SK-N-SH (cell line): ENCODE measurements at regions not wholly inside any gene's neighbourhood (a gene's known extent, or its start where the extent isn't known, plus 50 kb on each side); places are given as distances from the start of the nearest gene placed in this dataset.

Source experiments
- CTCF ChIA-PET: fragments of 300-600, 350-600 bp; formaldehyde crosslinking; extraction: SDS; loops from one replicate; lab custom pipeline; 2021; lab: Yijun Ruan, JAX
- POLR2A ChIA-PET: fragments of 350-600 bp; sonication (Branson Sonifier 250); formaldehyde crosslinking; extraction: SDS; loops from one replicate; lab custom pipeline; 2020; ENCODE audit warnings: antibody characterized with exemption, inconsistent platforms; lab: Yijun Ruan, JAX
- DNase-seq: peaks from one replicate; pipeline ENCODE4 v3.0.0; 2012
- H2AFZ ChIP-seq: fragments of 200-600 bp; sonication (generic); 2 replicates; pipeline ENCODE4 v1.8.1; 2016; ENCODE audit warnings: antibody characterized with exemption, mild to moderate bottlenecking, low read depth
- H3F3A ChIP-seq: fragments of 200-600 bp; sonication (generic); replicated peaks from 2 replicates; pipeline ENCODE3; 2016; ENCODE audit warnings: antibody characterized with exemption, mild to moderate bottlenecking; ENCODE audit not compliant: insufficient read depth
- H3K27ac ChIP-seq, 2 experiments: fragments of 200-500 bp in 1 of 2; fragments of 200-600 bp in 1 of 2; sonication (Bioruptor generic) in 1 of 2; sonication (generic), shearing (Covaris generic) in 1 of 2; 2 replicates each; pipeline versions ENCODE4 v1.5.1 to v1.6.1; 2014 to 2016; ENCODE audit warnings: low read depth in 2 of 2, inconsistent platforms in 1 of 2, low read length in 1 of 2, mild to moderate bottlenecking in 1 of 2, mixed read lengths in 1 of 2
- H3K27me3 ChIP-seq: fragments of 200-600 bp; sonication (generic), shearing (Covaris generic); 2 replicates; pipeline ENCODE4 v1.6.1; 2016; ENCODE audit warnings: mixed run types; ENCODE audit not compliant: insufficient read depth
- H3K36me3 ChIP-seq, 2 experiments: fragments of 200-500 bp in 1 of 2; fragments of 200-600 bp in 1 of 2; sonication (Bioruptor generic) in 1 of 2; sonication (generic) in 1 of 2; replicated peaks in 1 of 2; 2 replicates each; pipeline versions ENCODE3 to v1.5.1; 2014 to 2016; ENCODE audit warnings: low read length in 1 of 2, mild to moderate bottlenecking in 1 of 2; ENCODE audit not compliant: insufficient read depth in 2 of 2, control insufficient read depth in 1 of 2
- H3K4me1 ChIP-seq, 2 experiments: fragments of 200-500 bp in 1 of 2; fragments of 200-600 bp in 1 of 2; sonication (Bioruptor generic) in 1 of 2; sonication (generic), shearing (Covaris generic) in 1 of 2; 2 replicates each; pipeline versions ENCODE4 v1.5.1 to v1.6.1; 2014 to 2016; ENCODE audit warnings: low read depth in 1 of 2, low read length in 1 of 2, mixed run types in 1 of 2; ENCODE audit not compliant: insufficient read depth in 2 of 2, control insufficient read depth in 1 of 2
- H3K4me2 ChIP-seq: fragments of 200-600 bp; sonication (generic), shearing (Covaris generic); 2 replicates; pipeline ENCODE4 v1.6.1; 2017; ENCODE audit warnings: mixed run types
- H3K4me3 ChIP-seq, 2 experiments: fragments of 200-500 bp in 1 of 2; fragments of 200-600 bp in 1 of 2; sonication (Bioruptor generic) in 1 of 2; sonication (generic), shearing (Covaris generic) in 1 of 2; 2 replicates each; pipeline versions ENCODE4 v1.5.1 to v1.8.1; 2014 to 2016; ENCODE audit warnings: low read depth in 2 of 2, inconsistent platforms in 1 of 2, low read length in 1 of 2, mild to moderate bottlenecking in 1 of 2, mixed read lengths in 1 of 2, moderate library complexity in 1 of 2
- H3K79me2 ChIP-seq: fragments of 200-600 bp; sonication (generic); 2 replicates; pipeline ENCODE4 v1.8.1; 2017; ENCODE audit warnings: mild to moderate bottlenecking; ENCODE audit not compliant: insufficient read depth
- H3K9ac ChIP-seq: fragments of 200-600 bp; sonication (generic); 2 replicates; pipeline ENCODE4 v1.6.1; 2017; ENCODE audit warnings: mixed run types
- H3K9me2 ChIP-seq: fragments of 200-600 bp; sonication (generic); 2 replicates; pipeline ENCODE4 v1.6.1; 2017; ENCODE audit warnings: mixed run types
- H3K9me3 ChIP-seq: fragments of 200-600 bp; sonication (generic); 2 replicates; pipeline ENCODE4 v1.6.1; 2017; ENCODE audit warnings: mixed run types, mild to moderate bottlenecking, moderate library complexity
- H4K20me1 ChIP-seq: fragments of 200-600 bp; sonication (generic); 2 replicates; pipeline ENCODE4 v1.6.1; 2017; ENCODE audit warnings: mild to moderate bottlenecking, mixed run types; ENCODE audit not compliant: insufficient read depth
- CHD2 ChIP-seq: fragments of 150-350 bp; IDR thresholded peaks from 2 replicates; pipeline ENCODE4 v1.6.1; 2018; ENCODE audit warnings: low read length; ENCODE audit not compliant: partially characterized antibody
- FOSL2 ChIP-seq: IDR thresholded peaks from 2 replicates; pipeline ENCODE4 v1.4.0; 2012; ENCODE audit warnings: low read depth, mild to moderate bottlenecking, moderate library complexity, borderline replicate concordance
- FOXJ3 ChIP-seq: sonication (generic); formaldehyde crosslinking; IDR thresholded peaks from 2 replicates; pipeline ENCODE4 v1.5.1; 2020; ENCODE audit warnings: mild to moderate bottlenecking, missing genetic modification reagents
- GATA2 ChIP-seq: sonication (generic); formaldehyde crosslinking; IDR thresholded peaks from 2 replicates; pipeline ENCODE4 v1.5.0; 2020; ENCODE audit warnings: mild to moderate bottlenecking, missing genetic modification reagents
- JUND ChIP-seq: IDR thresholded peaks from 2 replicates; pipeline ENCODE4 v1.4.0; 2012
- MEF2A ChIP-seq: IDR thresholded peaks from 2 replicates; pipeline ENCODE4 v1.4.0; 2012; ENCODE audit warnings: low read depth, borderline replicate concordance
- MXI1 ChIP-seq: IDR thresholded peaks from 2 replicates; pipeline ENCODE4 v1.6.1; 2012; ENCODE audit warnings: mild to moderate bottlenecking, low read depth, low read length, improper control_type of control experiment
- NFIC ChIP-seq: IDR thresholded peaks from 2 replicates; pipeline ENCODE4 v1.4.0; 2012; ENCODE audit warnings: borderline replicate concordance
- RAD21 ChIP-seq: IDR thresholded peaks from 2 replicates; pipeline ENCODE4 v1.6.1; 2012; ENCODE audit warnings: mild to moderate bottlenecking, low read length
- TCF12 ChIP-seq: IDR thresholded peaks from 2 replicates; pipeline ENCODE4 v1.4.0; 2012
- TEAD4 ChIP-seq: IDR thresholded peaks from 2 replicates; pipeline ENCODE4 v1.4.0; 2012; ENCODE audit warnings: mild to moderate bottlenecking, borderline replicate concordance; ENCODE audit not compliant: insufficient read depth
- WGBS: methylation state at CpG from one replicate; pipeline ENCODE4 v1.1.6; 2017; ENCODE audit warnings: low lambda C conversion rate; 5-methylcytosine and 5-hydroxymethylcytosine counted together
- TF ChIP-seq, protein P1 (sequence below): IDR thresholded peaks from 2 replicates; pipeline ENCODE4 v1.6.1; 2012; ENCODE audit warnings: mild to moderate bottlenecking, low read depth, low read length, moderate library complexity
- TF ChIP-seq, protein P2 (sequence below): IDR thresholded peaks from 2 replicates; pipeline ENCODE4 v1.4.0; 2012; ENCODE audit warnings: low read depth, borderline replicate concordance
- TF ChIP-seq, protein P3 (sequence below): fragments of 200-600 bp; sonication (generic); IDR thresholded peaks from 2 replicates; pipeline ENCODE4 v1.6.1; 2017; ENCODE audit warnings: antibody characterized with exemption, mild to moderate bottlenecking, moderate library complexity
- TF ChIP-seq, protein P4 (sequence below): fragments of 150-350 bp; IDR thresholded peaks from 2 replicates; pipeline ENCODE4 v1.6.1; 2016; ENCODE audit warnings: mild to moderate bottlenecking, low read depth, low read length
- TF ChIP-seq, protein P5 (sequence below): fragments of 150-350 bp; IDR thresholded peaks from 2 replicates; pipeline ENCODE4 v1.6.1; 2017; ENCODE audit warnings: antibody characterized with exemption, low read length, low read depth, borderline replicate concordance

DNA sequence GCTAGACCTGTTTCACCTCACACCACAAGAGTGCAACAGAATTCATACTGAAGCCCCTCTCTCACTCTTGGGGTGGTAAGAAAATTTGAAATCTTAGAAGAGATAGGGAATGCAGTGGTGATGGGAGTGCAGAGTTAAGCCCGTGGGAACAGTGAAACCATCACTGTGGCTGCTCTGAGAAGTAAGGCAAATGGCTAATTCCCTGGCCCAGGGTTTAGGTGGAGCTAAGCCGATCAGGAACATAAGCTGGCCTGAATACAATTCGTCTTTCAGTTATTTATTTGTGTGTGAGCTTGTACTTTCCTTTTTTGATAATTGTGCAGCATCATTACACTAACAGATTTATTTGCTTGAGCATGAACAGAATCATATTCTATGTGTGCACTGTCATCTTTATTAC is 1070.6 kb downstream of the STPG2 start:
- Histone ChIP-seq H3K27me3 (no peaks in the 10 kb centered on the region), H3K4me3 (no peak overlapping the region), H3K36me3 (no peaks in the 10 kb centered on the region), H3K4me2 (no peak overlapping the region), H3K9me3 (no peaks in the 10 kb centered on the region), H3K4me1 (no peaks in the 10 kb centered on the region), H3K9me2 (no peaks in the 10 kb centered on the region), H4K20me1 (no peaks in the 10 kb centered on the region), H3K9ac (no peak overlapping the region), H2AFZ (no peak overlapping the region), H3K79me2 (no peaks in the 10 kb centered on the region), H3F3A (no peaks in the 10 kb centered on the region), H3K27ac (no peak overlapping the region)
- DNase-seq, result no peak
- TF ChIP-seq, protein P1, sequence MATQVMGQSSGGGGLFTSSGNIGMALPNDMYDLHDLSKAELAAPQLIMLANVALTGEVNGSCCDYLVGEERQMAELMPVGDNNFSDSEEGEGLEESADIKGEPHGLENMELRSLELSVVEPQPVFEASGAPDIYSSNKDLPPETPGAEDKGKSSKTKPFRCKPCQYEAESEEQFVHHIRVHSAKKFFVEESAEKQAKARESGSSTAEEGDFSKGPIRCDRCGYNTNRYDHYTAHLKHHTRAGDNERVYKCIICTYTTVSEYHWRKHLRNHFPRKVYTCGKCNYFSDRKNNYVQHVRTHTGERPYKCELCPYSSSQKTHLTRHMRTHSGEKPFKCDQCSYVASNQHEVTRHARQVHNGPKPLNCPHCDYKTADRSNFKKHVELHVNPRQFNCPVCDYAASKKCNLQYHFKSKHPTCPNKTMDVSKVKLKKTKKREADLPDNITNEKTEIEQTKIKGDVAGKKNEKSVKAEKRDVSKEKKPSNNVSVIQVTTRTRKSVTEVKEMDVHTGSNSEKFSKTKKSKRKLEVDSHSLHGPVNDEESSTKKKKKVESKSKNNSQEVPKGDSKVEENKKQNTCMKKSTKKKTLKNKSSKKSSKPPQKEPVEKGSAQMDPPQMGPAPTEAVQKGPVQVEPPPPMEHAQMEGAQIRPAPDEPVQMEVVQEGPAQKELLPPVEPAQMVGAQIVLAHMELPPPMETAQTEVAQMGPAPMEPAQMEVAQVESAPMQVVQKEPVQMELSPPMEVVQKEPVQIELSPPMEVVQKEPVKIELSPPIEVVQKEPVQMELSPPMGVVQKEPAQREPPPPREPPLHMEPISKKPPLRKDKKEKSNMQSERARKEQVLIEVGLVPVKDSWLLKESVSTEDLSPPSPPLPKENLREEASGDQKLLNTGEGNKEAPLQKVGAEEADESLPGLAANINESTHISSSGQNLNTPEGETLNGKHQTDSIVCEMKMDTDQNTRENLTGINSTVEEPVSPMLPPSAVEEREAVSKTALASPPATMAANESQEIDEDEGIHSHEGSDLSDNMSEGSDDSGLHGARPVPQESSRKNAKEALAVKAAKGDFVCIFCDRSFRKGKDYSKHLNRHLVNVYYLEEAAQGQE, result no peak
- no peak for TF ChIP-seq FOXJ3
- TF ChIP-seq, protein P2, sequence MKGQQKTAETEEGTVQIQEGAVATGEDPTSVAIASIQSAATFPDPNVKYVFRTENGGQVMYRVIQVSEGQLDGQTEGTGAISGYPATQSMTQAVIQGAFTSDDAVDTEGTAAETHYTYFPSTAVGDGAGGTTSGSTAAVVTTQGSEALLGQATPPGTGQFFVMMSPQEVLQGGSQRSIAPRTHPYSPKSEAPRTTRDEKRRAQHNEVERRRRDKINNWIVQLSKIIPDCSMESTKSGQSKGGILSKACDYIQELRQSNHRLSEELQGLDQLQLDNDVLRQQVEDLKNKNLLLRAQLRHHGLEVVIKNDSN, result no peak
- TF ChIP-seq, protein P3, sequence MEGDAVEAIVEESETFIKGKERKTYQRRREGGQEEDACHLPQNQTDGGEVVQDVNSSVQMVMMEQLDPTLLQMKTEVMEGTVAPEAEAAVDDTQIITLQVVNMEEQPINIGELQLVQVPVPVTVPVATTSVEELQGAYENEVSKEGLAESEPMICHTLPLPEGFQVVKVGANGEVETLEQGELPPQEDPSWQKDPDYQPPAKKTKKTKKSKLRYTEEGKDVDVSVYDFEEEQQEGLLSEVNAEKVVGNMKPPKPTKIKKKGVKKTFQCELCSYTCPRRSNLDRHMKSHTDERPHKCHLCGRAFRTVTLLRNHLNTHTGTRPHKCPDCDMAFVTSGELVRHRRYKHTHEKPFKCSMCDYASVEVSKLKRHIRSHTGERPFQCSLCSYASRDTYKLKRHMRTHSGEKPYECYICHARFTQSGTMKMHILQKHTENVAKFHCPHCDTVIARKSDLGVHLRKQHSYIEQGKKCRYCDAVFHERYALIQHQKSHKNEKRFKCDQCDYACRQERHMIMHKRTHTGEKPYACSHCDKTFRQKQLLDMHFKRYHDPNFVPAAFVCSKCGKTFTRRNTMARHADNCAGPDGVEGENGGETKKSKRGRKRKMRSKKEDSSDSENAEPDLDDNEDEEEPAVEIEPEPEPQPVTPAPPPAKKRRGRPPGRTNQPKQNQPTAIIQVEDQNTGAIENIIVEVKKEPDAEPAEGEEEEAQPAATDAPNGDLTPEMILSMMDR, result no peak
- ChIA-PET POLR2A (no interaction called here), CTCF (interaction anchor here (0.9 kb wide), 1 partner anchor 39 kb away, joined by 3 read pairs; no protein-coding TSS in a partner anchor)
- 29% methylated on average over 3 of the region's 3 CpGs for WGBS

DNA sequence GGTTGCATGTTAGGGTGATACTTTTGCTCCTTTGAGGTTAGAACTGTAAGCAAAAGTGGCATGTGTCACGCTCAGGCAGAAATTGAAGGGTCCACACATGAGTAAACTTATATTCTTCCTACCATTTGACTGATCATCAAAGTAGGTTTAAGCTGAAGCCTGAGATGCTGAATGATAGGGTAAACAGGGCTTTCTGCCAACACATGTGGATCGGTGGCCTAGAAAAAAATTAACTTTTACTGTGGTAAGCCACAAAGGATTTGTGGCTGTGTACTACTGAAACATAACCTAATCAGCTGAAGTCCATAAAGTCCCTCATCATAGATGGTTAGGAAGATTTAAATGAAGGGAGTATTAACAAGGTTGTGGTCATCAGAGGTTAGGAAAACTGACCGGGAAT is 1070.1 kb downstream of the STPG2 start:
- Histone ChIP-seq H3K4me3 (no peak overlapping the region), H4K20me1 (no peaks in the 10 kb centered on the region), H3K27me3 (no peaks in the 10 kb centered on the region), H3F3A (no peaks in the 10 kb centered on the region), H3K9ac (no peak overlapping the region), H3K4me2 (no peak overlapping the region), H3K9me2 (no peaks in the 10 kb centered on the region), H3K4me1 (no peaks in the 10 kb centered on the region), H2AFZ (no peak overlapping the region), H3K79me2 (no peaks in the 10 kb centered on the region), H3K27ac (no peak overlapping the region), H3K36me3 (no peaks in the 10 kb centered on the region), H3K9me3 (no peaks in the 10 kb centered on the region)
- ChIA-PET CTCF (no interaction called here), POLR2A (no interaction called here)
- 47% methylated on average over 3 of the region's 3 CpGs for WGBS
- TF ChIP-seq, protein P2, result no peak
- no peak for TF ChIP-seq GATA2
- TF ChIP-seq TEAD4, result no peak
- TF ChIP-seq FOSL2, result no peak
- TF ChIP-seq MXI1, result no peak
- no peak for TF ChIP-seq FOXJ3
- TF ChIP-seq NFIC, result no peak
- no peak for TF ChIP-seq MEF2A
- no peak for TF ChIP-seq RAD21
- TF ChIP-seq JUND, result no peak
- TF ChIP-seq, protein P4, sequence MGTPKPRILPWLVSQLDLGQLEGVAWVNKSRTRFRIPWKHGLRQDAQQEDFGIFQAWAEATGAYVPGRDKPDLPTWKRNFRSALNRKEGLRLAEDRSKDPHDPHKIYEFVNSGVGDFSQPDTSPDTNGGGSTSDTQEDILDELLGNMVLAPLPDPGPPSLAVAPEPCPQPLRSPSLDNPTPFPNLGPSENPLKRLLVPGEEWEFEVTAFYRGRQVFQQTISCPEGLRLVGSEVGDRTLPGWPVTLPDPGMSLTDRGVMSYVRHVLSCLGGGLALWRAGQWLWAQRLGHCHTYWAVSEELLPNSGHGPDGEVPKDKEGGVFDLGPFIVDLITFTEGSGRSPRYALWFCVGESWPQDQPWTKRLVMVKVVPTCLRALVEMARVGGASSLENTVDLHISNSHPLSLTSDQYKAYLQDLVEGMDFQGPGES, result no peak
- TF ChIP-seq CHD2, result no peak
- TF ChIP-seq, protein P5, sequence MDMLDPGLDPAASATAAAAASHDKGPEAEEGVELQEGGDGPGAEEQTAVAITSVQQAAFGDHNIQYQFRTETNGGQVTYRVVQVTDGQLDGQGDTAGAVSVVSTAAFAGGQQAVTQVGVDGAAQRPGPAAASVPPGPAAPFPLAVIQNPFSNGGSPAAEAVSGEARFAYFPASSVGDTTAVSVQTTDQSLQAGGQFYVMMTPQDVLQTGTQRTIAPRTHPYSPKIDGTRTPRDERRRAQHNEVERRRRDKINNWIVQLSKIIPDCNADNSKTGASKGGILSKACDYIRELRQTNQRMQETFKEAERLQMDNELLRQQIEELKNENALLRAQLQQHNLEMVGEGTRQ, result no peak
- no peak for TF ChIP-seq TCF12
- no peak for DNase-seq
